Activated CD4-positive, alpha-beta T cell treated with anti-CD3 and anti-CD28 coated beads for 36 hours (primary cell): ENCODE measurements at regions not wholly inside any gene's neighbourhood (a gene's known extent, or its start where the extent isn't known, plus 50 kb on each side); places are given as distances from the start of the nearest gene placed in this dataset.

Experiments
- ATAC-seq: fragments of 200-7000 bp; cut with Tn5 transposase; one replicate; pipeline ENCODE4 v1.10.0; 2021; ENCODE audit warnings: mild to moderate bottlenecking, moderate library complexity
- CTCF ChIA-PET: fragments of 350-600 bp; sonication (Branson Sonifier 250); formaldehyde crosslinking; loops from one replicate; lab custom pipeline; 2021; ENCODE audit warnings: antibody characterized with exemption; lab: Charles Lee
- POLR2A ChIA-PET: fragments of 350-600 bp; sonication (Branson Sonifier 250); formaldehyde crosslinking; loops from one replicate; lab custom pipeline; 2021; ENCODE audit warnings: antibody characterized with exemption, inconsistent platforms; lab: Charles Lee
- DNase-seq: peaks from one replicate; pipeline ENCODE4 v3.0.0-alpha.2; 2020
- H3K27ac Mint-ChIP-seq: one replicate; pipeline ENCODE4 v1.8.0; 2021; ENCODE audit warnings: mixed read lengths
- H3K27me3 Mint-ChIP-seq: one replicate; pipeline ENCODE4 v1.8.0; 2021; ENCODE audit warnings: mixed read lengths
- H3K36me3 Mint-ChIP-seq: one replicate; pipeline ENCODE4 v1.8.0; 2021; ENCODE audit warnings: low read depth, mixed read lengths
- H3K4me1 Mint-ChIP-seq: one replicate; pipeline ENCODE4 v1.8.0; 2021; ENCODE audit warnings: mixed read lengths
- H3K4me3 Mint-ChIP-seq: one replicate; pipeline ENCODE4 v1.8.0; 2021; ENCODE audit warnings: mild to moderate bottlenecking, moderate library complexity, mixed read lengths
- H3K9me3 Mint-ChIP-seq: one replicate; pipeline ENCODE4 v1.8.0; 2021; ENCODE audit warnings: low read depth, mixed read lengths
- intact Hi-C, 2 experiments: fragments of 100-400 bp; cut with DNase I in 1 of 2; cut with micrococcal nuclease in 1 of 2; formaldehyde crosslinking; loops; one replicate each; pipeline versions ENCODE4 v1.14.2 to v1.15.1; 2022 to 2024; cut with DNase I, micrococcal nuclease

DNA sequence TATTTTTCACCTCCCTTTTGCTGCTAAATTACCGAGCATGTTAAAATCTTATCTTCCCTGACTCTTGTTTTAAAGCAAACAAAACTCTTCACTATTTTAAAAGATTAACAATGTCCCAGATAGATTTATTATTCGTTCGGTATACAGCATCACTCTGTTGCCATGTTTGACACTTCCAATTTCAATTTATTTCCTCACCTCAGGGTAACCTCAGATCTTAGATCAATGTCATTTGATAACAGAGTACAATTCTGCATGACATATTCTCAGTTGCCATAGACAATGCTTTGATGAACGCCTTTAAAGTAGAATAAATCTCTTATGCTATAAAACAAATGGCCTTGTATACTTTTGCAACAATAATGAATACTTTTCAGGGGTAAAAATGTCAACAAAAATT lies 1078.1 kb upstream of the IGFBP7 start:
- no peak for DNase-seq
- no peak overlapping the region for H3K27ac Mint-ChIP-seq
- no peak overlapping the region for H3K4me3 Mint-ChIP-seq
- intact Hi-C loops = no loop called here
- CTCF ChIA-PET = no interaction called here
- no peaks in the 10 kb centered on the region for H3K36me3 Mint-ChIP-seq
- peaks cover 13% of the 10 kb centered on the region for H3K9me3 Mint-ChIP-seq
- H3K4me1 Mint-ChIP-seq = no peaks in the 10 kb centered on the region
- H3K27me3 Mint-ChIP-seq = no peaks in the 10 kb centered on the region
- POLR2A ChIA-PET = no interaction called here
- no peak for ATAC-seq

DNA sequence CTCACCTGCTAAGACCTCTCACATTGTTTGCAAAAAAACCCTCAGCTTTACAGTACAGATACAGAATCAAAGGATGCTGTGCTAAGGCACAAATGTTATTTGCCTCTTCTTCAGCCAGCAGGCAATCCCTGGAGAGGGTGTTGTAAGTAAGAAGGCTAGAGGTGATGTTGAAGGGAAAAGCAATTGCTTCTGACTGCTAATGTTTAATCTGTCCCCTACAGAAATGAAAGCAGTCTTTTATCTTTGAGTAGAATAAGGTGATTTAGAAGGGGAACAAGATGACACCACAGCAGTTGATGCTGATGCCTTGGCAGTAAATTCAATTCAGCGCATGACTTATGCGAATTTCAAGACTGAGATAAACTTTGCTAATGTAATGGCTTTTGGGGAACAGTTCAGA lies 1064.8 kb upstream of the IGFBP7 start:
- no peak overlapping the region for H3K27ac Mint-ChIP-seq
- H3K4me1 Mint-ChIP-seq = no peaks in the 10 kb centered on the region
- ChIA-PET CTCF (interaction anchor here (0.7 kb wide), 1 partner anchor 144 kb away, joined by 3 read pairs; no protein-coding TSS in a partner anchor), POLR2A (no interaction called here)
- intact Hi-C loops = no loop called here
- H3K4me3 Mint-ChIP-seq = no peak overlapping the region
- no peaks in the 10 kb centered on the region for H3K27me3 Mint-ChIP-seq
- peaks cover 7% of the 10 kb centered on the region for H3K9me3 Mint-ChIP-seq
- no peaks in the 10 kb centered on the region for H3K36me3 Mint-ChIP-seq
- no peak for ATAC-seq
- DNase-seq = no peak

DNA sequence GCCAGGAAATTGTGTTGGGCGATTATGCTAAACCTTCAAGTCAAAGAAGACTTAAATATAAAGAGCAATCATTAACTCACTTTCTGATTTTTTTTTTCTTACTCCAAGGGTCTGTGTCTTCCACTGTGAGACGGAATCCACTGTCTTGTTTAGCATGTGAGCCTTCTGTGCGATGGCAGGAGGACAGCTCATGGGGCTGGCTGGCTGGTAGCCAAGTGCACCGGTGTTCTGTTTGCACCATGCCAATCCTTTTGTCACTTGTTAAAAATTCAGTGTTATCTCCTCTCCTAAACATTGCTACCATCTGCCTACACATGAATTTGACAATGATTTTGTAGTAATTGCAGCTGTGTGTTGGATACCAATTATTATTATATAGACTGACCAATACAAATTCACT lies 1056.3 kb upstream of the IGFBP7 start:
- intact Hi-C loops = no loop called here
- no peaks in the 10 kb centered on the region for H3K27me3 Mint-ChIP-seq
- POLR2A ChIA-PET = no interaction called here
- ATAC-seq (no peak), DNase-seq (no peak)
- no peaks in the 10 kb centered on the region for H3K4me1 Mint-ChIP-seq
- no peak overlapping the region for H3K4me3 Mint-ChIP-seq
- CTCF ChIA-PET = no interaction called here
- H3K9me3 Mint-ChIP-seq = peaks cover 13% of the 10 kb centered on the region
- no peak overlapping the region for H3K27ac Mint-ChIP-seq
- H3K36me3 Mint-ChIP-seq = no peaks in the 10 kb centered on the region

DNA sequence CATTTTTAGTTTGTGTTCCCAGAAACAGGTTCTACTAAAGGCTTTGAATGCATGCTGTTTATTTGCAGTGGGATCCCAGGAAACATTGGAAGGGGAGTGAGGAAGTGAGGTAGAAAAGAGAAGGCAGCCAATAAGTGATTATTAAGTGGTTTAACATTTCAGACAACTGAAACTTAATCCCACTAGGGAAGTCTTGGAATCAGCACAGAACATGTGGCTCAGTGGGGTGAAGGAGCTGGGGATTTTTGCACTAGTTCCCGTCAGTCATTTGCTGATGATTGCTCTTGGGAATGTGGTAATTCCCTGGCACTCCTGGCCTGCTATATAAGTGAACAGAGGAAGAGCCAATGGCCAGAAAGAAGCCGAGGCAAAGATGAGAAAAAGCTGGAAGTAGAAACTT lies 1053.0 kb upstream of the IGFBP7 start:
- ATAC-seq (no peak), DNase-seq (no peak)
- H3K9me3 Mint-ChIP-seq = no peaks in the 10 kb centered on the region
- H3K4me3 Mint-ChIP-seq = no peak overlapping the region
- H3K4me1 Mint-ChIP-seq = no peaks in the 10 kb centered on the region
- no peak overlapping the region for H3K27ac Mint-ChIP-seq
- intact Hi-C loops = no loop called here
- no peaks in the 10 kb centered on the region for H3K27me3 Mint-ChIP-seq
- POLR2A ChIA-PET = no interaction called here
- no peaks in the 10 kb centered on the region for H3K36me3 Mint-ChIP-seq
- CTCF ChIA-PET = no interaction called here

DNA sequence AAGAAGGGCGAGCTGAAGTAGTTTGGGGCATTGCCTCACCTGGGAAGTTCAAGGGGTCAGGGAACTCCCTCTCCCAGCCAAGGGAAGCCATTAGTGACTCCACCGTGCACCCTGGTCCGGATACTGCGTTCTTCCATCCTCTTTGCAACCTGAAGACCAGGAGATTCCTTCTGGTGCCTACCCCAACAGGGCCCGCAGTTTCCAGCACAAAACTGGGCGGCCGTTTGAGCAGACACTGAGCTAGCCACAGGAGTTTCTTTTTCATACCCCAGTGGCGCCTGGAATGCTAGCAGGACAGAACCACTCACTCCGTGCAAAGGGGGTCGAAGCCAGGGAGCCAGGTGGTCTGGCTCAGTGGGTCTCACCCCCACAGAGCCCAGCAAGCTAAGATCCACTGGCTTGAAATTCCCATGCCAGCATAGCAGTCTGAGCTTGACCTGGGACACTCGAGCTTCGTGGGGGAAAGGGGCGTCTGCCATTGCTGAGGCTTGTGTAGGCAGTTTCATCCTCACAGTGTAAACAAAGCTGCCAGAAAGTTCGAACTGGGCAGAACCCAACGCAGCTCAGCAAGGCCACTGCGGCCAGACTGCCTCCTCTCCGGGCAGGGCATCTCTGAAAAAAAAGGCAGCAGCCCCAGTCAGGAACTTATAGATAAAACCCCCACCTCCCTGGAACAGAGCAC lies 1039.4 kb upstream of the IGFBP7 start:
- ChIA-PET CTCF (no interaction called here), POLR2A (no interaction called here)
- Mint-ChIP-seq H3K36me3 (no peaks in the 10 kb centered on the region), H3K4me3 (no peak overlapping the region), H3K27ac (no peak overlapping the region), H3K27me3 (no peaks in the 10 kb centered on the region), H3K4me1 (no peaks in the 10 kb centered on the region), H3K9me3 (peaks cover 16% of the 10 kb centered on the region)
- DNase-seq (no peak), ATAC-seq (no peak)
- intact Hi-C loops = no loop called here

DNA sequence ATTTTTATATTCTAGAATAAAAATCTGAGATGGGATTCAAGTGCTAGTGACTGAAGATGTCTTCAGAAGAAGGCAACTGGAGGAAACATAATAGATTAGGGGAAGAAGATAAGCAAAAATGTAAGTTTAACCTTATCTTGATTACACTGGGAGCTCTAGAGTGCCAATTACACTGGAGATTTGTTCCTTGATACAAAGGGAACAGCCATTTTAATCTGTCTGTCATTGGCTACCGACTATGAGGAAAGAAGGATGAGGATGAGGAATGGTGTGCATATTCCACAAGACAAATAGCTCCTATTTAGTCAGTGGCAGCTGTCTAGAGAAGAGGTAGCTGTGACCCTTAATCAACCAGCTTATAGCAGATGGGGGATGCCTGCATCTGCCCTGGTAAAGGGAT lies 1034.5 kb upstream of the IGFBP7 start:
- intact Hi-C loops = no loop called here
- ATAC-seq (no peak), DNase-seq (no peak)
- Mint-ChIP-seq H3K4me3 (no peak overlapping the region), H3K36me3 (no peaks in the 10 kb centered on the region), H3K4me1 (no peaks in the 10 kb centered on the region), H3K9me3 (peaks cover 7% of the 10 kb centered on the region), H3K27me3 (no peaks in the 10 kb centered on the region), H3K27ac (no peak overlapping the region)
- ChIA-PET POLR2A (no interaction called here), CTCF (no interaction called here)

DNA sequence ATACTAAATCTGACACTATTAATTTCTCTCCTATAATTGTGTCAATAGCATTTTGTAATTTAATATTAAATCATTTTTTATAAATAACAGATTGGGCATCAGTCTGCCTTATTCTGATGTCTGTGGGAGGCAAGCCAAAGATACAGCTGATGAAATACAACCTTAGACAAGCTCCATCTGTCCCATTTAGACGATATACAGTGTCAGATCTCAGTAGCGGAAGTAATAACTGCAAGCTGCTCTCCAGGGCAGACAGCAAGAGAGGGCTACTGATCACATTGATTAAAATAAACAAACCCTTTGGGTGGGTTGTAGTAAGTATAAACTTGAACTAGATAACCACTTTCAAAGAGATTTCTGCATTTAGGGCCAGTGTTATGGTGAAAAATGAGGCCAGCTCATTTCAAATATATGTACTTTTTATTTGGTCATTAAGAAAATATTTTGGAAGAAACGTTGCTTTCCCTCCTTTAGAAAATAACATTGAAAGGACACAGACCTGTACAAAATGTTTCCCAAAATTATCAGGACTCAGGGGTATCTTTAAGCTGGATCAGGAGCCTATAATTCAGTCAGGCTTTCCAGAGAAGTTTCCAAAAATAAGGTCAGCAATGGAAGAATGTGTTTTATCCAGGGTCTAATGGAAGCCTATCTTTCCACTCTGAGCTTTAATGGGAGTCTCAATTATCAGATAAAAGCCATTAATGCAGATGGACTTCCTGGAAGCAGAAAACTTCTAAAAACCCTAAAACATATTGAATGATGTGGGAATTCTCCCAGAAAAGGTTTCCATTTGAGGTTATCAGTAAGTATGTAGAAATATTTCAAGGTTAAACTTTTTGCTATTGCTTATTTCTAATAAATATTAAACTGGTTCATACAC lies 1028.8 kb upstream of the IGFBP7 start:
- CTCF ChIA-PET = no interaction called here
- POLR2A ChIA-PET = no interaction called here
- intact Hi-C loops = no loop called here
- DNase-seq (no peak), ATAC-seq (no peak)
- H3K36me3 Mint-ChIP-seq = no peaks in the 10 kb centered on the region
- H3K27ac Mint-ChIP-seq = no peak overlapping the region
- no peak overlapping the region for H3K4me3 Mint-ChIP-seq
- no peaks in the 10 kb centered on the region for H3K4me1 Mint-ChIP-seq
- peaks cover 4% of the 10 kb centered on the region for H3K9me3 Mint-ChIP-seq
- no peaks in the 10 kb centered on the region for H3K27me3 Mint-ChIP-seq

DNA sequence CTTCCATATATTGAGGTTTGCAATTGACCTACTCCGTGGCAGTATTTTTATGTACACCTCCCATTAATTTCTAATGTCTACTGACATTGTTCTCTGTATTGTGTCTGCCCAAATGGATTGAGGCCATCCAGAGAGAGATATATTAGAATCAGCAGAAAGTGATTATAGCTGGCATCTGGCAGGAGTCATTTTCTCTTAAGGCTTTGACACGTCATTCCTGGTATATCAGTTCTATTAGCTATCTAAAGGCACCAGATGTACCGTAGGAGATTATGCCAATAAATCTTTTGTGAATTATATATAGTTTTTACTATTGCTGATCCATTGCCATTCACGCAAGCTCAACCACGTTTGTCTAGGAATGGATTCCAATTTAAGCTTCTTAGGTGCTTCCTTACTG lies 1026.4 kb upstream of the IGFBP7 start:
- no peak for ATAC-seq
- ChIA-PET POLR2A (no interaction called here), CTCF (no interaction called here)
- intact Hi-C loops = no loop called here
- no peaks in the 10 kb centered on the region for H3K9me3 Mint-ChIP-seq
- no peak overlapping the region for H3K27ac Mint-ChIP-seq
- no peak for DNase-seq
- no peaks in the 10 kb centered on the region for H3K27me3 Mint-ChIP-seq
- no peak overlapping the region for H3K4me3 Mint-ChIP-seq
- no peaks in the 10 kb centered on the region for H3K4me1 Mint-ChIP-seq
- no peaks in the 10 kb centered on the region for H3K36me3 Mint-ChIP-seq

DNA sequence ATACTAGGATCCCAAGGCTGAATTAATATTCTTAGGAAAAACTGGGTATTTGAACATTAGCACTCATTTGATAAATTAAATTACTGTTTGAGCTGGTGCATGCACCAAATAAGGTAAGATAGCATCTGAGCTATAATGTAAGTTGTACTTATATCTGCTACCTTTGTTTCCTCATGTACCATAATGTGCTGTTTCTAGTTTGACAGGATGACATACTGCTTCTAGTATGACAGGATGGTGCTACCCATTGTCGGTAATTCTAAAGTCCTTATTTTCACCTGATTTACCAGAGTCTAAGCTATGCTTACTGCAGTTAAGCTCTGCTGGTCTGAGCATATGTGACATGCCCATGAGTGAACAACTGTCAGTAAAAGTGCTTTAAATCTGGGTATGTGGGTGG lies 1017.5 kb upstream of the IGFBP7 start:
- intact Hi-C loops = no loop called here
- no peak overlapping the region for H3K27ac Mint-ChIP-seq
- no peak for ATAC-seq
- no peaks in the 10 kb centered on the region for H3K36me3 Mint-ChIP-seq
- ChIA-PET POLR2A (no interaction called here), CTCF (no interaction called here)
- no peaks in the 10 kb centered on the region for H3K27me3 Mint-ChIP-seq
- DNase-seq = no peak
- peaks cover 3% of the 10 kb centered on the region for H3K9me3 Mint-ChIP-seq
- H3K4me1 Mint-ChIP-seq = no peaks in the 10 kb centered on the region
- H3K4me3 Mint-ChIP-seq = no peak overlapping the region

DNA sequence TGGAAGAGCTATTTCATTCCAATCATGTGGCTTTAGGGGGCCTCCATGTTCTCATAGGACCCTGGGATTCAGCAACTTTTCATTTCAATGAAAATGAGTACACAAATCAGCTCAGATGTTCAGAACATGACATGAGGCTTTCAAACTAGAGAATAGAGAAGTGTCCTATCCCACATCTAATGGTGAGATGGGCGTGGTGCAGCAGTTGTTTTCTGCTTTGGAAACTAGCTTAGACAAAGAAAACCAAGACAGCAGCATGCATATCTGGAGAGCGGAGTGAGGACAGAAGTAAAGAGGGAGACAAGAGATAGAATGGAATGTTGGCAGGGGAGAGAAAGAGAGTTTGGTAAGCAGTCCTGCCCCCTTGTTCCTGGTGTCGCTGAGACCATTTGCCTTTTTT lies 1009.1 kb upstream of the IGFBP7 start:
- H3K4me1 Mint-ChIP-seq = no peaks in the 10 kb centered on the region

DNA sequence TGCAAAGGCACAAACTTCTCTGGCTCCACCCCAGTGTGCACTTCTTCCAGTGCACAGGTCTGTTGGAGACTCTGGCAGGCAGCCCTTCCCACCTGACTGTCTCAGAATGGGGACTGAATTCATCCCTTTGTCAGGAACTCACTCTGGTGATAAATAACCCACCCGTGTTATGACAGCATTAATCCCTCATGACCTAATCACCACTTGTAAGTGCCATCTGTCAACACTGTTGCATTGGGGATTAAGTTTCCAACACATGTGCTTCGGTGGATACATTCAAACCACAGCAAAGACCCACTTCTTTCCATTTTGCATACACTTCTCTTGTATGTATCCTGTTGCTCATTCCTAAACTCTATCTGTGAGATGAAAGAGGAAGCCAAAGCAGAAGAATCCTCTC lies 1002.9 kb upstream of the IGFBP7 start:
- ATAC-seq (no peak), DNase-seq (no peak)
- ChIA-PET CTCF (no interaction called here), POLR2A (no interaction called here)
- Mint-ChIP-seq H3K27me3 (no peaks in the 10 kb centered on the region), H3K9me3 (peaks cover 5% of the 10 kb centered on the region), H3K4me1 (no peaks in the 10 kb centered on the region), H3K36me3 (no peaks in the 10 kb centered on the region), H3K4me3 (no peak overlapping the region), H3K27ac (no peak overlapping the region)
- intact Hi-C loops = no loop called here

More for the DNA sequence above, 1009.1 kb upstream of the IGFBP7 start:
- no peak overlapping the region for H3K4me3 Mint-ChIP-seq
- POLR2A ChIA-PET = no interaction called here
- intact Hi-C loops = no loop called here
- ATAC-seq (no peak), DNase-seq (no peak)
- H3K9me3 Mint-ChIP-seq = peaks cover 12% of the 10 kb centered on the region
- no peak overlapping the region for H3K27ac Mint-ChIP-seq
- CTCF ChIA-PET = no interaction called here
- H3K36me3 Mint-ChIP-seq = no peaks in the 10 kb centered on the region
- H3K27me3 Mint-ChIP-seq = no peaks in the 10 kb centered on the region

DNA sequence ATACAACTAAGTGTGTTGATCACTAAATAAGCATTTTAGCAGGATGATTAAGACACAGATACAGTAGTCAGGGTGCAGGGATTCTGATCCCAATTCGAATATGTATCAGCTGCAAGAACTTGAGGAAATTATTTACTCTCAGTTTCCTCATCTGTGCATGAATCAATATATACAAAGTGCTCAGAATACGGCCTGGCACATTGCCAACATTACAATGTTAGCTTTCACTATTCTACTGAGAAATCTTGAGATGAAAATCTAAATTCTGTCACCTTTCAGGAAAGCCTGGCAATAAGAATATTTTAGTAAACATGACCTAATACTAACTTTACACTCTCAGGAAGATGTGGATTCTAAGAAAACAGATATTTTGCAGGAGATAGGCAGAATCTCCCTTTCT lies 1001.6 kb upstream of the IGFBP7 start:
- CTCF ChIA-PET = no interaction called here
- Mint-ChIP-seq H3K9me3 (peaks cover 5% of the 10 kb centered on the region), H3K4me3 (no peak overlapping the region), H3K27me3 (no peaks in the 10 kb centered on the region), H3K27ac (no peak overlapping the region), H3K4me1 (no peaks in the 10 kb centered on the region), H3K36me3 (no peaks in the 10 kb centered on the region)
- DNase-seq (no peak), ATAC-seq (no peak)
- intact Hi-C loops = no loop called here
- POLR2A ChIA-PET = no interaction called here
